ENCODE measurements at regions not wholly inside any gene's neighbourhood (a gene's known extent, or its start where the extent isn't known, plus 50 kb on each side); places are given as distances from the start of the nearest gene placed in this dataset.

DNA sequence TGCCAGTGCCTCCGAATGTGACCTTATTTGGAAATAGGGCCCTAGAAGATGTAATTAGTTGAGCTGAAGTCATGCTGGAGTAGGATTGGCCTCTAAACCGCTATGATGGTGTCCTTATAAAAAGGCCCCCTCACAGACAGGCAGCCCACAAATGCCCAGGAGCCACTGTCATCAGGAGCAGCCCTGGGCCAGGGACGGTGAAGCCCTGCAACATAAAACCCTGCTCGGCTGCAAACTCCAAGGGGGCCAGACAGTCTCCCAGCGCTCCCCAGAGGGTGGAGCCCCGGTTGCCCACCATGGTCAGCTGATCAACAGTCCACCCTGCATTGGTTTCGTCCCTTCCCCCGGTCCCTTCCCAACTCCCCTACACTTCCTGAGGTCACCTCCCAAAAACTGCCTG lies 351.7 kb downstream of the FOXL1 start:
- DNase-seq (ENCODE audit: low spot score) = no peak

DNA sequence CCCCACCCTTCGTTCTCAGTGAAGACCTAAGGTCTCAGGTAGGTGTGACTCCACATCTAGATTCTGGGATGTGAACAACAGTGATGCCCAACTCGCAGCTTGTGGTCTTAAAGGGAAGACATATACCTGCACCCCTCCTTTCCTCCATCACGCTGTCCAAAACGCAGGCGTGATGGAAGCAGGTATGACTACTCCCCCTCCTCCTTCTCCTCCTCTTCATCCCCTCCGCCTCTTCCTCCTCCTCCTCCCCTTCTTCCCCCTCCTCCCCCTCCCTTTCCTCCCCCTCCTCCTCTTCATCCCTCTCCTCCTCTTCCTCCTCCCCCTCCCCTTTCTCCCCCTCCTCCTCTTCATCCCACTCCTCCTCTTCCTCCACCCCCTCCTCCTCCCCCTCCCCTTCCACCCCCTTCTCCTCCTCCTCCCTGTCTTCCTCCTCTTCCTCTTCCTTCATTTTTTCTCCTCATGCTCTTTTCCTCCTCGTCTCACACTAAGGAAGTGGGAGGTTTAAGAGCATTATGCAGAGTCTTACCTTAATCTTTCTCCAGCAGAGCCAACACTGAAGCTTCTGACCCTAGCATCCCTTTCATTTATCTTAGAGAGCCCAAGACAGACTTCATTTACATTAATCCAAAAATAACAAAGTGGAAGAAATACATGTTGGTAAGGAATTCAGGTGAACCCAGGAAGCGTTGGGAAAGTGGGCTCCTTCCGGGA lies 352.5 kb downstream of the FOXL1 start:
- DNase-seq (ENCODE audit: low spot score) = peak; percentile 55

DNA sequence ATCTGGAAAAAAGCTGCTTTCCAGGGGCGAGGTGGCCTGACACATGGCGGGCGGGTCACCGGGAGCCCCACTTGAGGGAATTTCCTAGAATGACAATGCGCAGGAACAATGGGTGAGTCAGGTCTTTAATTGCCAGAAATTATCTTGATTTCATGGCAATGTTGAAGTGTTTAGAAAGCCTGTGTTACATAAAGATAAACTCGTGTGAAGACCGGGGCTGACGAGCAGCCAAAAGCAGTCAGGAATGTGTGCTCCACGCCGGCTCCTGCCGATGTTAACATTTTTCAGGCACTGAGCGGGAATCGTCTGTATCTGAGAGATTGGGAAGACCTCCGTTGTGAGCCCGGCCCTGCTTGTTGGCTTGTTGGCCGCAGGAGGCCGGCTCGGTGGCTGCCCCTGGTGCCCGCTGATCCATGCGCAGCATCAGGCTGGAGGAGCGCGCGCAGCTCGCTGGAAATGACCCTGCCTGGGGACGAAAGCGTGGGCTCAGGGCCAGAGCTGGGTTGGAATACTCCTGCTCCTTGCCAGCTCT lies 353.1 kb downstream of the FOXL1 start:
- DNase-seq (ENCODE audit: low spot score) = peak; percentile 81

DNA sequence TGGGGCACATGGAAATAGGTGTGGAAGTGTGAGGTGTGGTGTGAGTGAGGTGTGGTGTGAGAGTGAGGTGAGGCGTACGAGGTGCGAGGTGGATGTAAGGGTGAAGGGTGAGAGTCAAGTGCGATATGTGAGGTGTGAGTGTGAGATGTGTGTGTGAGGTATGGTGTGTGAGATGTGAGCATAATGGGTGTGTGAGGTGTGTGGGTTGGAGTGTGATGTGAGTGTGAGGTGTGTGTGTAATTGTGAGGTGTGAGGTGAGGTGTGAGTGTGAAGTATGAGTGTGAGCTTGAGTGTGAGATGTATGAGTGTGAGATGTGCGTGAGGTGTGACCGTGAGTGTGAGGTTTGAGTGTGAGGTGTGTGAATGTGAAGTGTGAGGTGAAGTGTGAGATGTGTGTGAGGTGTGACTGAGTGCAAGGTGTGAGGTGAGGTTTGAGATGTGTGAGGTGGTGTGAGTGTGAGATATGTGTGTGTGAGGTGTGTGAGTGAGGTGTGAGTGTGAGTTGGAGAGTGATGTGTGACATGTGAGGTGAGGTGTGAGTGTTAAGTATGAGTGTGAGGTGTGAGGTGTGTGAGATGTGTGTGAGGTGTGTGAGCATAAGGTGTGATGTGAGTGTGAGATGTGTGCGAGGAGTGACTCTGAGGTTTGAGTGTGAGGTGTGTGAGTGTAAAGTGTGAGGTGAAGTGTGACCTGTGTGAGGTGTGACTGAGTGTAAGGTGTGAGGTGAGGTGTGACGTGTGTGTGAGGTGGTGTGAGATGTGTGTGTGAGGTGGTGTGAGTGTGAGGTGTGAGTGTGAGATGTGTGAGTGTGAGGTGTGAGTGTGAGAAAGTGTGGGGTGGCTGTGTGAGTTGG lies 354.0 kb downstream of the FOXL1 start:
- no peak for DNase-seq (ENCODE audit: low spot score)

DNA sequence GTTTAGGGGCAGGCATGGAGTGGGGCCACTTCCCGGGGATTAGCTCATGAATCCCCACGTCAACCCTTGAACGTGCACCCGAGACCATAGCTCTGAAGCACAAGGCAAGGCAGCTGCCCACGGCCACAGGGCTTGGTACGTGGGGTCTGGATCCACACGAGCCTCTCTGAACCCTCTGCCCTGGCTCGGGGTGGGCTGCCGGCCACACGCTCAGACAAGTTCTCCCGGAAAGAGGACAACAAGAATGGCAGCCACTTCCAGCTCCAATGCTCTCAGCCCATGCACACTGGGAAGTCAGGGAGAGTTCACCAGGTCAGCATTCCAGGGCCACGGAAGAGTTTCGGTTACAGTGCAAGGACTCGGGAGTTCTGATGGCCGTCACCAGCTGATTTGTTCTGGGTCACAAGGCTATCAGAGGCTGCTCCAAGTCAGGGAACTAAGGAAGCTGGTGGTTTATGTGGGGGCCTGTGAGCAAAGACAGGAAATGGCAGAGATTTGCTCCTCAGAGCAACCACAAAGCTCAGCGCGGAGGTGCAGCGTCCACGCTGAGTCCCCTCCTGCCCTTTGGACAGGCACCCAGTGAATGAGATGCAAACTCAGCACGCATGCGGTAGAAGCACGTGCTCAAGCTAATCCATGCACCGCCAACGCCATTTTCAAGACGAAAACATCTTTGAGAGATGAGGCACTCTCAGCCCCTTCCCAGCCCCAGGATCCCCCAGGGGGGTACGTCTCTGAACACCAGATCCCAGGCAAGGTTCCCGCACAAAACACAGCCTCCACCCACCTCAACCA lies 356.4 kb downstream of the FOXL1 start:
- DNase-seq (ENCODE audit: low spot score) = no peak

DNA sequence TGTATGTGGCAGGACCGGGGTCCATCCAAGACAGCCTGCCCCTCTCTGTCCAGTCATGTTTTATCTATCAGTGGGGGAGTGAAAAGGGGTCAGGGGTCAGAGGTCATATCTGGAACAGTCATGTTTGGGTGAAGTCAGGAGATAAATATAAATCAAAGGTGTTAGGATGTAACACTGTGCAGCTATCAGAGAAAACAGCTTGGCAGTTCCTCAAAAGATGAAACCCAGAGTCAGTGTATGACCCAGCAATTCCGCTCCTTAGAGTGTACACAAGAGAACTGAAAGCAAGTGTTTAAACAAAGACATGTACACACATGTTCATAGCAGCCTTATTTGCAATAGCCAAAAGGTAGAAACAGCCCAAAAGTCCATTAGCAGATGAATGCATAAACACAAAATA lies 361.3 kb downstream of the FOXL1 start:
- DNase-seq (ENCODE audit: low spot score) = no peak

DNA sequence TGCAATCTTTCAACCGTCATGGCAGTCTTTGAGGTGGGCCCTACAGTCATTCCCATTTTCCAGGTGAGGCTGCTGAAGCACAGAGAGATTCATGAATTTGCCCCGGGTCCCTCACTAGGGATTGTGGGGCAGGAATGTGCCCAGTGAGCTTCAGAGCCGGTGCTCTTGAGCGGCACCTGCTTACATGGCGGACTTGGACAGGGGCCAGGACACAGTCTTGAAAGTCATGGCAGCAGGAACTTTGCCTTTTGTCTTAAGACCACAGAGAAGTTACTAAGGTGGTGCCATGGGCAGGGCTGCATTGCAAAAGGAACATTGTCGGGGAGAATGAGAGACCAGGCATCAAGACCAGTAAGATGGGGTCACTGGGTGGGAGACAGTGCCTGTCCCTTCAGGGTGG lies 363.4 kb downstream of the FOXL1 start:
- no peak for DNase-seq (ENCODE audit: low spot score)

DNA sequence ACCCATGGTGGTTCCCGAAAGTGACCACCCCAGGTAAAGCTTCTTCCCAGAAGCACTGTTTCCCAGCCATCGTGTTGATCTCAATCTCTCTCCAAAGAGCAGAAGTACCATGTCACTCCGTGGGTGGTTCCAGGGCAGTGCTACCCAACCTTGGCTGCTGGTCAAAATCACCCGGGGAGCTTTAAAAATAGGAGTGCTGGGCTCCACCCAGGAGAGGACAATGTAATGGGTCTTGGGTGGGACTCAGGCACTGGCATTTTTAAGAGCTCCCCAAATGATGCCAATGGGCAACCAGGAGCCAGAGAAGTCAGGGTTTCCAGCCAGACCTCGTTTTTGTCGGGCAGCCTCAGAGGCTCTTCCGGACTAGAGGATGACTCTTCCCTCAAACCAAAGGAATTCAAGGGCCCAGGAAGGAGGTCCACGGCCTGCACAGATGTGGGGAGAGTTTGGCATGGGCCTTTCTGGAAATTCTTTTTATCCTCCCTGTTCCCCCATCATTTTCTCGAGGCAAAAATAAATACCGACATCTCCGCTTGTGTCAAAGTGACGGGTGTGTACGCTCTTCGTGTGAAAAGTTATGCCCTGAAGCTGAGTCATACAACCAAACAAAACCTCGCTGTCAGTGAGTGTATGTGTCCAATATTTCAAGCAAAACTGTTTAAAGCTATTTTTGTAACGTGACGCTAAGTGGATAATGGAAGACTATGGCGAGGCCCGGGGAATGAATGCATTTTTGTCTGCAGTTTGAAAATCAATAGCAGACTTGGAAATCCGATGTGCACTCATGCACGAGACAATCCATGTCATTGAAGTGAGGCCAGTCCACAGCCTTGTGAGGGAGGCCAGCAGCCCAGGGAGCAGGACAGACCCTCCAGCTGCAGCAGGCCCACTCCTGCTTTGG lies 364.1 kb downstream of the FOXL1 start:
- no peak for DNase-seq (ENCODE audit: low spot score)

DNA sequence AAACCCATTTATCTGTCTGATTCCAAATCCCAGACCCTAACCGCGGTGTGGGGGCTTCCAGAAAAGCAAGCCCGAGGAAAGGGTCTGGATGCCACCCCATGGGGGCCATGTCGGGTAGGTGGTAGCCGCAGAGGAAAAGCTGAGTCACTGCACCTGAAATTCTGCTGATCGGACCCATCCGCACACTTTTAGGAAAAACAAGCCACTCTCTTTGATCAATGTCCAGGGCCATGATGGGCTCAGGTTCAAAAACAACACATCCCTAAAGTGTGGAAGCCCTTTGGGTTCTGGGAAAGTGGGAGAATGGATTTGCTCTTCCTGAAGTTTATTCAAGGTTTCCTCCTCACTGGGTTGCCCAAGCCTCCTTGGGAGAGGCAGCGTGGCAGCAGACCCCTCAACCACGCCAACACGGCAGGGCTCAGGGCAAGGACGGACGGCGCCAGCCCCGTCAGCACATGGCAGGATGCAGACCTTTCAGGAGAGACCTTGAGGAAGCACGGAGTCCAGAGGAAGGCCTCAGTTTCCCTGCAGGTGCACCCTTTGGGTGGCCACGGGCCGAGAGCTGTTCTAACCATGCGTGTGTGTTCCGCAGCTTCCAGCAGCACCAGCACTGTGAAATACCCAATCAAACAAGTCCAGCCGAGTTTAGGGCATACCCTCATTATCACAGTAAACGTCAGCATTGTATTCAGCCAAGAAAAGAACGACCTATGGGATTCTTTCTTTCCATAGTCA lies 367.0 kb downstream of the FOXL1 start:
- no peak for DNase-seq (ENCODE audit: low spot score)

DNA sequence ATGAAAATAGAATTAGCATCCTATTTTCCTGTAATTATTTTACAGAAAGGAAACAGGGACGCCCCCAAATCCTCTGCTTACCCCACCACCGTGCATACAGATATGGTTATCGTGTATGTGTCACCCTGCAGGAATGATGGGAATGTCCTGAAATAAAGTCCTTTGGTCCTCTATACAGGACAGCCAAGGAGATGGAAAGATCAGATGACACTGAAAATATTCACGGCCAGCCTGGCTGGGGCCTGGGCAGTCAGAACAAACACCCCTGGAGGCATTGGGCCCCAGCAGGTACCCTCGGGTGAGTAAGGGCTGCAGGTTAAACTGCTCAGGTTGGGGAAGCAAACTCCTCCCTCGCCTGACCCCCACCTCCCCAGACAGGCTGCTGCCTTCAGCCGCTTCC lies 368.0 kb downstream of the FOXL1 start:
- DNase-seq (ENCODE audit: low spot score) = no peak

DNA sequence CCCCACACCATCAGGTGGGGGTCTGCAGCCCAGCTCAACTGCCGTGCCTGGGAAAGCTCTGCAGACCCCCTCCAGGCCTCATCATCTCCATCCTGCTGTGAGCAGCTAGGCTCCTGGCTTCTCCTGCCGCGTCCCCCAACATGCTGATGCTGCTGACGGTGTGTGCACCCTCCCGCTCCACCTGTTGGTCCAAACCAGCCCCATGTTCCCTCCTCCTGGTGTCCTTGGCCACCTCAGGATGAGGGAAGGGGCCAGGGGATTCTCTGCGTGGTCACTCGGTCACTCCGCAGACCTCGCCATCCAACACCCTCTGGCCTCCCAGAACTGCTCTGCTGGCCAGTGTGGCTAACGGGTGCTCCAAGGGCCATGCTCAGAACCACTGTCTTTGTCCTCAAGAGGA lies 368.6 kb downstream of the FOXL1 start:
- no peak for DNase-seq (ENCODE audit: low spot score)

DNA sequence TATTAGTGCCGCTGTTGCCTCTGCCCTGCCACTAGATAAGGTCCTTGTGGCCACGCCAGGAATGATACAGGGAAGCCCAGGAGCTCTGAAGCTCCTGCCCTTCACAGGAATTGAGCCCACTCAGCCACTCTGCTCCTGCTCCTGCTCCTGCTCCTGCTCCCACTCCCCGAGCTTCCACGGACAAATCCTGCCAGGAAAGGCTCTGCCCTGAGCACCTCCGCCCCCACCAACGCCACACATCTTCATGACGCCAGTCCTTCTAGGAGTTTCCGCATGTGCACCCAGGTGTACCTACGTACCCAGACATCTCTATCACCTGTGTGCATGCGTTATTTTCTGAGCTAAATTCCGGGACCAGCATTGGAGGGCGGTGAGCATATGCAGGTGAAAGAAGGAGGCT lies 369.1 kb downstream of the C16orf95 start:
- no peak for DNase-seq (ENCODE audit: low spot score)

DNA sequence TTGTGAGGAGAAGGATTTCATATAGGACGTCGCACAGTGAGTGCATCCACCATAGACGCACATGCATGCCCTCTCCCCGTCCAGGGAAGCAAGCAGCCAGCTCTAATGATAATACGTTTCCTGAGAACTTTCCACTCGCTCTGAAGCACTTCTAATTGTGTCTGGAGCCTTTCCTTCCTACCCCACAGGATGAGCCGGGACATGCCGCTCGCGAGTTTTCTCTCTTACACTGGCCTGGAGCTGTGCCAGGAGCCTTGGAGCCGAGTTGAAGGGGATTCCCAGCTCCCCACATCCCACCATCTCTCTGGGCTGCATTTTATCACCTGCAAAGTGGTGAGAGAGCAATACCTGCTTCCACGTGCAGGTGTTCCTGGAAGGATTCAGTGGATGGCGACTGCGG lies 368.1 kb downstream of the C16orf95 start:
- no peak for DNase-seq (ENCODE audit: low spot score)

DNA sequence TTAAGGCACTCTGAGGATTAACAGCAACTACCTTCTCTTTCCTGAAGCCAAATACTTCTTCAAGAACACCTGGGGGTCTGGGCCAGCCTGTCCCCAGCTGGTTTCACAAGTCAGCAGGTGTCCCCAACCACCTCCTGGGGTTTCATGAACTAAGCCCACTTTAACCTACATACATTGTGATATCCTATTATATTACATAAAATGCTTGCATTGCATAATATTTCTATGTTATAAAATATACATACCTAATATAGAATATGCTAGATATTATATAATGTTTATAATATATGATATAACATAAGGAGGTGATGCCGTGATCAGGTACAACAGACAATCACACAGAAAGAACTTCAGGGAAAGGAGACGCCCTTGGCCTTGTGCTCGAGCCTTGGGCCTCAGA lies 367.6 kb downstream of the C16orf95 start:
- DNase-seq (ENCODE audit: low spot score) = no peak

DNA sequence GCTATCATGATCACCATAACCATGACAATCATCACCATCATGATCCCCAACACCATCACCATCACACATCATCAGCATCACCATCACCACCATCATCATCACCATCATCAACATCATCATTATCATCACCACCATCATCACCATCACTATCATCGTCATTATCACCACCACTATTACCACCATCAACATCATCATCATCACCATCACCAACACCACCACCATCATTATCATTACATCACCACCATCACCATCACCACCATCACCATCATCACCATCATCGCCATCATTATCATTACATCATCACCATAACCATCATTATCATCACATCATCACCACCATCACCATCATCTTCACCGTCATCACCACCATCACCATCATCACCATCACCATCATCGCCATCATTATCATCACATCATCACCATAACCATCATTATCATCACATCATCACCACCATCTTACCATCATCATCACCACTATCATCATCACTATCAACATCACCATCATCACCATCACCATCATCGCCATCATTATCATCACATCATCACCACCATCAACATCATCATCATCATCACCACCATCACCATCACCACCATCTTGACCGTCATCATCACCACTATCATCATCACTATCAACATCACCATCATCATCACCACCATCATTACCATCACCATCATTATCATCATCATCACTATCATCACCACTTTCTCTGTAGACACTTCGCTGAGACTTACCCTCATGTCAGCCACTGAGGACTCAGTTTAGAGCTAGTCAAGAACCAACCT lies 366.0 kb downstream of the C16orf95 start:
- DNase-seq (ENCODE audit: low spot score) = no peak

DNA sequence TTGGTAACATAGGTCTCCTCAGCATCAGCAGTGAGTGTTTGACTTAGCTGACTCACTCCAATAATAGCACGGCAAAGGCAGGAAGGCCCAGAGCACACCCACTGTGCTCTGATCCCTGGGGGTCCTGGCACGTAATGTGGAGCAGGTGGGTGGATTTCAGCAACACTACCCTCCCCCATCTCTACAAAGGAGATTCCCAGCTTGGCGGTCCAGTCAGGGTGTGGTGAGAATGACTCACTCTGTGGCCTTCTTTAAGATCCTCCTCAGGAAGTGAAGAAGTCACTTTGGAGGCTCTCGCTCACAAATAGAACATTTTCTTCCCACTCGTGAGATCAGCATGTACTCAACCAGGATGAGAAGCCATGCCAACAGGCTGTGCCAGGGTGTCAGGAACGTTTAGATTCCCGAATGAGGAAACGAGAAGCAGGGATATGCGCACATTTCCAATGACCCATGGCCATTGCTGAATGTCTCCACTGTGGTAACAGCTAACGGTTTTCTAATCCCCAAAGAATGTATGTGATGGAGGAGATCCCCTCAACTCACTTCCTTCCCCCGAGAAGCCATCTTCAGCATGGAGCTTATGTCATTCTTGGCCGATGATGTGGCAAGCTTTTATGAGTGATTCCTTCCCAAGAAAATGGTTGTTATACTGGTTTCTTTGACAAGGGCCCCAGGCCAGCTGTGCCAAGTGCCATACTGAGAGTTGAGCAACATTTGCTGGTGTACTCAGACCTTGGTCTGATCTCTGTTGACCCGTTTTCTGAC lies 365.2 kb downstream of the C16orf95 start:
- DNase-seq (ENCODE audit: low spot score) = peak; percentile 19

DNA sequence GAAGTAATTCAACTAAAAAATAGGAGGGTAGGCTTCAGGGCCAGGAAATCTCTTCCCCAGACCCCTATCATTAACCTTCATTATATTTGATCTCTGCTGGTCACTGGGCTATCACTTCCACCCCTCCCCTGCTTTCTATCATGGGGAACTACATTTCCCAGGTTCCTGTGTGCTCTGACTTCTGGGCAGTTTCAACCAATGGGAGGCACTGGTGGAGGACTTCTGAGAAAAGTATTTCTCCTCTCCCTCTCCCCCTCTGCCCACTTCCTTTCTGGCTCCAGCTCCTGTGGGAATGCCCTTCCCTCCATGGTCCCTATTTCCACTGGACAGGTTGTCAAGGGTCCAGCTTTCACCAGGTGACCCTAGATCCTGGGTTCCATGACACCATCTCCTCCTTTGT lies 364.4 kb downstream of the C16orf95 start:
- DNase-seq (ENCODE audit: low spot score) = no peak

DNA sequence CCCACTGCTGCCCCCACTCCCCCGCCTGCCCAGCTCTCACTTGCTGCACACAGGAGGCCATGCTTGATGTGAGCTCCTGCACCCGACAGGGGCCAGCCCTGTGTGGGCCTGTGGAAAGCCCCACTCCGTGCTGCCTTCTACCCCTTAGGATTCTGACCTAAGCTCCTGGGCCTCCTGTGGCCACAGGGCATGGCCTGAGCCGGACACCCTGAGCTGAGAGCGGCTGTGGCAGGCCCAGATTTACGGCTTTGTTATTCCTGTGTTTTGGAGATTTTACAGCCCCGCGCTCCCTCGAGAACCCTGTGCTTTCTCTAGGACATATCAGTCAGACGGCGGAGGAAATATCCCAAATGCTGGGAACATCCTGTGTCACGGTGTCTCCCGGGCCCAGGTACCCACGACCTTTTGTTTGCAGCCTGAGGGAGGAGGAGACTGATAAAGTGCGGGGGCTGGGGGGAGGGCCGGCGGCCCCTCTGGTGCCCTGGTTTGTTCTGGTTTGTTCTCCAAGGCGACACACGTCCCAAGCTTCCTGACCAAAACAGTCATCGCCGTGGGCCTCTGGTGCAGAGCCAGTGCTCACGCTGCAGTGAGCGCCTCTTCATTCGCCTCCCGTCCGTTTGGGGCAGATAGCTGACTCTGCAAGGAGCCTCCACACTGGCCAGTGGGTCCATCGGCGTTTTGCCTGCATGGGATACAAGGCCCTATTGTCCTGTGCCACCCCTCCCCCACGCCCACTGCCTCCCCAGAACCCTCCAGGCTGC lies 363.4 kb downstream of the C16orf95 start:
- DNase-seq (ENCODE audit: low spot score) = no peak
